COLO668 (cell line): ENCODE measurements at regions not wholly inside any gene's neighbourhood (a gene's known extent, or its start where the extent isn't known, plus 50 kb on each side); places are given as distances from the start of the nearest gene placed in this dataset.
A peak's percentile ranks its signal among the peaks of the same experiment; 100 is the strongest.
"Not testable (repeated sequence)": the region's sequence is repeated elsewhere in the genome, so short reads cannot be mapped to it uniquely, and the experiment has no call there.

Experiments used
- DNase-seq: peaks from one replicate; lab custom pipeline; 2025; ENCODE audit not compliant: unreplicated experiment; lab: John Stamatoyannopoulos, UW

GRCh38 chrX:3811331-3812311, 98.2 kb upstream of the PRKX start:
- peak; percentile 10 for DNase-seq

- DNase-seq = no peak
Observed at GRCh38 chrX:3807906-3808305, 94.5 kb upstream of the PRKX start.

- no peak for DNase-seq
Observed at GRCh38 chrX:3806630-3807029, 93.2 kb upstream of the PRKX start.

GRCh38 chrX:3803713-3804112, 90.3 kb upstream of the PRKX start:
- DNase-seq = no peak

GRCh38 chrX:3803305-3803704, 89.9 kb upstream of the PRKX start:
- DNase-seq = no peak

- DNase-seq = not testable (repeated sequence)
Observed at GRCh38 chrX:3795411-3795810, 82.0 kb upstream of the PRKX start.

GRCh38 chrX:3791449-3791848, 78.0 kb upstream of the PRKX start:
- no peak for DNase-seq

- DNase-seq = no peak
Observed at GRCh38 chrX:3788494-3789233, 75.2 kb upstream of the PRKX start.

GRCh38 chrX:3787856-3788255, 74.4 kb upstream of the PRKX start:
- no peak for DNase-seq

GRCh38 chrX:3785822-3786221, 72.4 kb upstream of the PRKX start:
- not testable (repeated sequence) for DNase-seq

- no peak for DNase-seq
Observed at GRCh38 chrX:3780564-3780963, 67.1 kb upstream of the PRKX start.

GRCh38 chrX:3779546-3779945, 66.1 kb upstream of the PRKX start:
- no peak for DNase-seq

- no peak for DNase-seq
Observed at GRCh38 chrX:3777416-3777815, 64.0 kb upstream of the PRKX start.

- no peak for DNase-seq
Observed at GRCh38 chrX:3771766-3772165, 58.3 kb upstream of the PRKX start.

GRCh38 chrX:3768881-3769280, 55.4 kb upstream of the PRKX start:
- DNase-seq = no peak
